ENCODE measurements at regions not wholly inside any gene's neighbourhood (a gene's known extent, or its start where the extent isn't known, plus 50 kb on each side); places are given as distances from the start of the nearest gene placed in this dataset.
A peak's percentile ranks its signal among the peaks of the same experiment; 100 is the strongest.

- no peak for DNase-seq
Observed at GRCh38 chr13:66068683-66069082, 1161.5 kb downstream of the PCDH9 start.

GRCh38 chr13:66048888-66049287 lies 1181.2 kb downstream of the PCDH9 start:
- no peak for DNase-seq

- DNase-seq: no peak
Observed at GRCh38 chr13:66040506-66040905, 1189.6 kb downstream of the PCDH9 start.

GRCh38 chr13:66037096-66037495 lies 1193.0 kb downstream of the PCDH9 start:
- DNase-seq: no peak

GRCh38 chr13:66036636-66037035 lies 1193.5 kb downstream of the PCDH9 start:
- no peak for DNase-seq

- DNase-seq: no peak
Observed at GRCh38 chr13:66036024-66036614, 1194.0 kb downstream of the PCDH9 start.

- no peak for DNase-seq
Observed at GRCh38 chr13:66033924-66034323, 1196.2 kb downstream of the PCDH9 start.

- no peak for DNase-seq
Observed at GRCh38 chr13:66021846-66022245, 1208.3 kb downstream of the PCDH9 start.

GRCh38 chr13:66014771-66015170 lies 1215.4 kb downstream of the PCDH9 start:
- no peak for DNase-seq

- no peak for DNase-seq
Observed at GRCh38 chr13:66009241-66009640, 1220.9 kb downstream of the PCDH9 start.

- DNase-seq: no peak
Observed at GRCh38 chr13:66003558-66003957, 1226.6 kb downstream of the PCDH9 start.

GRCh38 chr13:66001140-66001539 lies 1229.0 kb downstream of the PCDH9 start:
- DNase-seq: no peak

- no peak for DNase-seq
Observed at GRCh38 chr13:65999411-65999810, 1230.7 kb downstream of the PCDH9 start.

- DNase-seq: no peak
Observed at GRCh38 chr13:65990684-65991083, 1239.5 kb downstream of the PCDH9 start.

- DNase-seq: no peak
Observed at GRCh38 chr13:65985612-65986011, 1244.5 kb downstream of the PCDH9 start.

- no peak for DNase-seq
Observed at GRCh38 chr13:65977525-65977924, 1252.6 kb downstream of the PCDH9 start.

GRCh38 chr13:65971541-65971940 lies 1258.6 kb downstream of the PCDH9 start:
- no peak for DNase-seq

GRCh38 chr13:65966991-65967451 lies 1263.1 kb downstream of the PCDH9 start:
- DNase-seq: peak; percentile 32

- DNase-seq: no peak
Observed at GRCh38 chr13:65965501-65965900, 1264.6 kb downstream of the PCDH9 start.

GRCh38 chr13:65964672-65965071 lies 1265.5 kb downstream of the PCDH9 start:
- DNase-seq: no peak

GRCh38 chr13:65959305-65959704 lies 1270.8 kb downstream of the PCDH9 start:
- DNase-seq: no peak

GRCh38 chr13:65946387-65946786 lies 1283.7 kb downstream of the PCDH9 start:
- DNase-seq: no peak

- DNase-seq: no peak
Observed at GRCh38 chr13:65943708-65944107, 1286.4 kb downstream of the PCDH9 start.

GRCh38 chr13:65943024-65943423 lies 1287.1 kb downstream of the PCDH9 start:
- DNase-seq: no peak

- no peak for DNase-seq
Observed at GRCh38 chr13:65940720-65941119, 1289.4 kb downstream of the PCDH9 start.
